HCT116 (cell line): ENCODE measurements at regions not wholly inside any gene's neighbourhood (a gene's known extent, or its start where the extent isn't known, plus 50 kb on each side); places are given as distances from the start of the nearest gene placed in this dataset.

Source experiments
- ATAC-seq: fragments of 200-7000 bp; cut with Tn5 transposase; 2 replicates; pipeline ENCODE4 v1.9.1; 2020; ENCODE audit warnings: mild to moderate bottlenecking, moderate library complexity
- BruUV-seq: library from RNA; stranded (reverse); fragments of 400-500 nt; replicated peaks from 2 replicates; lab custom pipeline; 2021; lab: Mats Ljungman, UMichigan
- CTCF ChIA-PET: fragments of 300-600 bp; sonication (Branson Sonifier 250); formaldehyde crosslinking; loops from one replicate; lab custom pipeline; 2021; ENCODE audit warnings: antibody characterized with exemption; lab: Charles Lee
- POLR2A ChIA-PET: fragments of 300-600, 350-600 bp; sonication (Branson Sonifier 250); formaldehyde crosslinking; loops from one replicate; lab custom pipeline; 2021; ENCODE audit warnings: antibody characterized with exemption; lab: Charles Lee
- RAD21 ChIA-PET, 2 experiments: fragments of 300-600 bp; sonication (Branson Sonifier 250); formaldehyde crosslinking; loops; one replicate each; lab custom pipeline; 2023; ENCODE audit warnings: low total read pairs in 2 of 2; ENCODE audit not compliant: uncharacterized antibody in 2 of 2, unreplicated experiment in 2 of 2, low non-redundant PET in 1 of 2; lab: Charles Lee
- DNase-seq: peaks from one replicate; pipeline ENCODE4 v3.0.0-alpha.2; 2010; ENCODE audit warnings: low read depth, low spot score
- H2AFZ ChIP-seq: fragments of 200-600 bp; shearing (Covaris generic), sonication (generic); 2 replicates; pipeline ENCODE4 v1.6.1; 2017; ENCODE audit warnings: low read depth, mixed run types, mixed read lengths, antibody characterized with exemption, low read length; ENCODE audit not compliant: poor library complexity, severe bottlenecking
- H3K27ac ChIP-seq: 2 replicates; pipeline ENCODE4 v1.5.1; 2012; ENCODE audit warnings: low read depth, low read length
- H3K27me3 ChIP-seq: fragments of 200-600 bp; sonication (generic); 2 replicates; pipeline ENCODE4 v1.6.1; 2016; ENCODE audit warnings: mixed run types, low read length, mixed read lengths; ENCODE audit not compliant: insufficient read depth
- H3K36me3 ChIP-seq, 2 experiments: fragments of 200-500 bp in 1 of 2; fragments of 200-600 bp in 1 of 2; sonication (Bioruptor generic) in 1 of 2; sonication (generic) in 1 of 2; 2 replicates each; pipeline versions ENCODE4 v1.5.1 to v1.6.1; 2014 to 2016; ENCODE audit warnings: low read length in 2 of 2, inconsistent platforms in 1 of 2, mixed read lengths in 1 of 2, mixed run types in 1 of 2; ENCODE audit not compliant: insufficient read depth in 2 of 2, control insufficient read depth in 1 of 2
- H3K4me1 ChIP-seq, 2 experiments: fragments of 200-600 bp in 1 of 2; sonication (generic) in 1 of 2; 2 replicates each; pipeline versions ENCODE4 v1.5.1 to v1.6.1; 2012 to 2017; ENCODE audit warnings: low read length in 2 of 2, inconsistent platforms in 1 of 2, mild to moderate bottlenecking in 1 of 2, mixed read lengths in 1 of 2, mixed run types in 1 of 2, moderate library complexity in 1 of 2; ENCODE audit not compliant: insufficient read depth in 2 of 2, control insufficient read depth in 1 of 2
- H3K4me2 ChIP-seq: fragments of 200-600 bp; sonication (generic); 2 replicates; pipeline ENCODE4 v1.6.1; 2017; ENCODE audit warnings: mixed run types, low read length, mixed read lengths
- H3K4me3 ChIP-seq, 2 experiments: fragments of 200-600 bp in 1 of 2; sonication (generic) in 1 of 2; replicated peaks in 1 of 2; 2 replicates each; pipeline ENCODE4 v1.5.1; 2011 to 2016; ENCODE audit warnings: low read length in 2 of 2, control low read depth in 1 of 2, low read depth in 1 of 2, mild to moderate bottlenecking in 1 of 2, mixed read lengths in 1 of 2, mixed run types in 1 of 2
- H3K79me2 ChIP-seq: fragments of 200-600 bp; sonication (generic); 2 replicates; pipeline ENCODE4 v1.6.1; 2017; ENCODE audit warnings: mild to moderate bottlenecking, mixed run types, low read length, moderate library complexity, mixed read lengths; ENCODE audit not compliant: insufficient read depth
- H3K9ac ChIP-seq: fragments of 200-600 bp; sonication (generic); 2 replicates; pipeline ENCODE4 v1.6.1; 2016; ENCODE audit warnings: low read length, mixed read lengths
- H3K9me2 ChIP-seq: fragments of 200-600 bp; sonication (generic), shearing (Covaris generic); 2 replicates; pipeline ENCODE4 v1.6.1; 2017; ENCODE audit warnings: mixed run types, mild to moderate bottlenecking, moderate library complexity; ENCODE audit not compliant: insufficient read depth
- H3K9me3 ChIP-seq, 2 experiments: fragments of 200-500 bp in 1 of 2; fragments of 200-600 bp in 1 of 2; sonication (Bioruptor generic) in 1 of 2; sonication (generic) in 1 of 2; 2 replicates each; pipeline ENCODE4 v1.6.1; 2014 to 2017; ENCODE audit warnings: low read length in 2 of 2, mixed read lengths in 2 of 2, inconsistent platforms in 1 of 2, low read depth in 1 of 2, mild to moderate bottlenecking in 1 of 2, mixed run types in 1 of 2, moderate library complexity in 1 of 2; ENCODE audit not compliant: control insufficient read depth in 1 of 2, insufficient read depth in 1 of 2
- H4K20me1 ChIP-seq: fragments of 200-600 bp; sonication (generic), shearing (Covaris generic); 2 replicates; pipeline ENCODE4 v1.6.1; 2017; ENCODE audit warnings: mixed run types, mild to moderate bottlenecking, moderate library complexity; ENCODE audit not compliant: insufficient read depth
- CBX3 ChIP-seq: IDR thresholded peaks from 2 replicates; pipeline ENCODE4 v1.6.1; 2012; ENCODE audit warnings: low read depth
- EGR1 ChIP-seq: IDR thresholded peaks from 2 replicates; pipeline ENCODE4 v1.6.1; 2012; ENCODE audit warnings: low read depth
- EZH2 ChIP-seq: fragments of 200-600 bp; sonication (generic); IDR thresholded peaks from 2 replicates; pipeline ENCODE4 v1.6.1; 2017; ENCODE audit warnings: antibody characterized with exemption, mixed run types
- EZH2phosphoT487 ChIP-seq: fragments of 200-600 bp; IDR thresholded peaks from 2 replicates; pipeline ENCODE4 v1.6.1; 2018; ENCODE audit warnings: antibody characterized with exemption, borderline replicate concordance
- JUND ChIP-seq: IDR thresholded peaks from 2 replicates; pipeline ENCODE4 v1.6.1; 2012
- POLR2A ChIP-seq: IDR thresholded peaks from 2 replicates; pipeline ENCODE4 v1.7.0; 2011; ENCODE audit warnings: borderline replicate concordance; ENCODE audit not compliant: insufficient read depth, insufficient read length; ENCODE audit errors: extremely low read depth
- REST ChIP-seq: IDR thresholded peaks from 2 replicates; pipeline ENCODE4 v1.6.1; 2012; ENCODE audit warnings: low read depth
- SIN3A ChIP-seq: IDR thresholded peaks from 2 replicates; pipeline ENCODE4 v1.6.1; 2012; ENCODE audit warnings: low read depth
- ZBTB33 ChIP-seq: IDR thresholded peaks from 2 replicates; pipeline ENCODE4 v1.6.1; 2011; ENCODE audit warnings: mild to moderate bottlenecking, low read length, moderate library complexity; ENCODE audit not compliant: insufficient replicate concordance; ENCODE audit errors: extremely low read depth
- intact Hi-C: fragments of 100-400 bp; cut with micrococcal nuclease; formaldehyde crosslinking; loops from 2 replicates; pipeline ENCODE4 v1.10.0; 2022

- no peak overlapping the region for H2AFZ ChIP-seq
- no TSS peak for BruUV-seq
- no peak overlapping the region for H3K4me3 ChIP-seq
- H3K9me2 ChIP-seq = no peaks in the 10 kb centered on the region
- DNase-seq (no peak), ATAC-seq (no peak)
- POLR2A ChIA-PET = no interaction called here
- H3K27me3 ChIP-seq = no peaks in the 10 kb centered on the region
- TF ChIP-seq POLR2A = no peak
- no peak for TF ChIP-seq EZH2phosphoT487
- no peak for TF ChIP-seq REST
- TF ChIP-seq ZBTB33 = no peak
- no peak for TF ChIP-seq CBX3
- no peak for TF ChIP-seq JUND
- TF ChIP-seq SIN3A = no peak
- TF ChIP-seq EZH2 = no peak
- TF ChIP-seq EGR1 = no peak
- TF ChIP-seq, all 23 proteins: peak for 0
- H3K79me2 ChIP-seq = no peaks in the 10 kb centered on the region
- H3K9me3 ChIP-seq = no peaks in the 10 kb centered on the region
- CTCF ChIA-PET = no interaction called here
- no peaks in the 10 kb centered on the region for H3K36me3 ChIP-seq
- no peak overlapping the region for H3K27ac ChIP-seq
- intact Hi-C loops = no loop called here
- no peaks in the 10 kb centered on the region for H4K20me1 ChIP-seq
- H3K9ac ChIP-seq = no peak overlapping the region
- peaks cover 0 to 4% of the 10 kb centered on the region in 2 experiments; a peak in 1 of 4 replicates for H3K4me1 ChIP-seq
- RAD21 ChIA-PET = no interaction called here
- no peak overlapping the region for H3K4me2 ChIP-seq
These were observed 125.2 kb downstream of the INHBB start for GRCh38 chr2:120471166-120471565.
